WTC11 (cell line): ENCODE measurements at regions not wholly inside any gene's neighbourhood (a gene's known extent, or its start where the extent isn't known, plus 50 kb on each side); places are given as distances from the start of the nearest gene placed in this dataset.
A peak's percentile ranks its signal among the peaks of the same experiment; 100 is the strongest.

Experiments
- ATAC-seq: fragments of 200-7000 bp; cut with Tn5 transposase; 2 replicates; pipeline ENCODE4 v1.10.0; 2021; ENCODE audit warnings: mild to moderate bottlenecking, moderate library complexity
- CTCF ChIA-PET: fragments of 300-600 bp; sonication (Branson Sonifier 250); formaldehyde crosslinking; loops from one replicate; lab custom pipeline; 2021; ENCODE audit warnings: antibody characterized with exemption; lab: Charles Lee
- POLR2A ChIA-PET: fragments of 350-600 bp; sonication (Branson Sonifier 250); formaldehyde crosslinking; loops from one replicate; lab custom pipeline; 2021; ENCODE audit warnings: antibody characterized with exemption; lab: Charles Lee
- DNase-seq: peaks from one replicate; pipeline ENCODE4 v3.0.0; 2021; ENCODE audit warnings: low spot score
- H3K27ac Mint-ChIP-seq: 2 replicates; pipeline ENCODE4 v1.8.0; 2021; ENCODE audit warnings: mixed read lengths
- H3K27me3 Mint-ChIP-seq: 2 replicates; pipeline ENCODE4 v1.8.0; 2021; ENCODE audit warnings: low read depth, mild to moderate bottlenecking, moderate library complexity, mixed read lengths
- H3K36me3 Mint-ChIP-seq: 2 replicates; pipeline ENCODE4 v1.8.0; 2021; ENCODE audit warnings: mixed read lengths
- H3K4me1 Mint-ChIP-seq: 2 replicates; pipeline ENCODE4 v1.8.0; 2022; ENCODE audit warnings: mixed read lengths
- H3K4me3 Mint-ChIP-seq: 2 replicates; pipeline ENCODE4 v1.8.0; 2021; ENCODE audit warnings: mild to moderate bottlenecking, moderate library complexity, mixed read lengths
- H3K9me3 Mint-ChIP-seq: 2 replicates; pipeline ENCODE4 v1.8.0; 2021; ENCODE audit warnings: mixed read lengths
- CREM ChIP-seq: sonication (generic); formaldehyde crosslinking; IDR thresholded peaks from 2 replicates; pipeline ENCODE4 v1.8.1; 2022; ENCODE audit warnings: mild to moderate bottlenecking, missing genetic modification reagents, moderate library complexity
- JAZF1 ChIP-seq: fragments of 250-450 bp; sonication (Bioruptor Pico); IDR thresholded peaks from 2 replicates; pipeline ENCODE4 v1.9.0; 2021; ENCODE audit warnings: moderate library complexity, mild to moderate bottlenecking, inconsistent platforms
- JUN ChIP-seq: sonication (generic); formaldehyde crosslinking; IDR thresholded peaks from 2 replicates; pipeline ENCODE4 v1.8.0; 2023; ENCODE audit warnings: mild to moderate bottlenecking, missing genetic modification reagents
- TP53 ChIP-seq: sonication (generic); formaldehyde crosslinking; IDR thresholded peaks from 2 replicates; pipeline ENCODE4 v1.8.1; 2023; ENCODE audit warnings: mild to moderate bottlenecking, missing genetic modification reagents
- ZNF263 ChIP-seq: sonication (generic); formaldehyde crosslinking; IDR thresholded peaks from 2 replicates; pipeline ENCODE4 v1.8.1; 2022; ENCODE audit warnings: low read depth, mild to moderate bottlenecking, moderate library complexity, missing genetic modification reagents
- ZNF396 ChIP-seq: fragments of 250-450 bp; sonication (Bioruptor Pico); IDR thresholded peaks from 2 replicates; pipeline ENCODE4 v1.8.0; 2021; ENCODE audit warnings: mild to moderate bottlenecking, moderate library complexity, borderline replicate concordance
- TF ChIP-seq, protein P1 (sequence below): sonication (generic); formaldehyde crosslinking; IDR thresholded peaks from 2 replicates; pipeline ENCODE4 v1.8.0; 2023; ENCODE audit warnings: missing genetic modification reagents, mild to moderate bottlenecking, borderline replicate concordance
- TF ChIP-seq, protein P2 (sequence below): sonication (generic); formaldehyde crosslinking; IDR thresholded peaks from 2 replicates; pipeline ENCODE4 v1.8.0; 2022; ENCODE audit warnings: mild to moderate bottlenecking, missing genetic modification reagents
- TF ChIP-seq, protein P3 (sequence below): fragments of 250-450 bp; sonication (Bioruptor Pico); IDR thresholded peaks from 2 replicates; pipeline ENCODE4 v1.9.0; 2021; ENCODE audit warnings: mild to moderate bottlenecking
- TF ChIP-seq, protein P4 (sequence below): sonication (generic); formaldehyde crosslinking; IDR thresholded peaks from 2 replicates; pipeline ENCODE4 v1.8.0; 2023; ENCODE audit warnings: missing genetic modification reagents
- TF ChIP-seq, protein P5 (sequence below): sonication (generic); formaldehyde crosslinking; IDR thresholded peaks from 2 replicates; pipeline ENCODE4 v1.8.1; 2023; ENCODE audit warnings: mild to moderate bottlenecking, missing genetic modification reagents
- TF ChIP-seq, protein P6 (sequence below): sonication (generic); formaldehyde crosslinking; IDR thresholded peaks from 2 replicates; pipeline ENCODE4 v1.8.0; 2022; ENCODE audit warnings: missing genetic modification reagents
- TF ChIP-seq, protein P7 (sequence below): fragments of 250-450 bp; sonication (Bioruptor Pico); IDR thresholded peaks from 2 replicates; pipeline ENCODE4 v1.9.0; 2021; ENCODE audit warnings: mild to moderate bottlenecking, borderline replicate concordance
- TF ChIP-seq, protein P8 (sequence below): fragments of 250-450 bp; sonication (Bioruptor Pico); IDR thresholded peaks from 2 replicates; pipeline ENCODE4 v1.9.0; 2021; ENCODE audit warnings: moderate library complexity, mild to moderate bottlenecking, inconsistent platforms, borderline replicate concordance

DNA sequence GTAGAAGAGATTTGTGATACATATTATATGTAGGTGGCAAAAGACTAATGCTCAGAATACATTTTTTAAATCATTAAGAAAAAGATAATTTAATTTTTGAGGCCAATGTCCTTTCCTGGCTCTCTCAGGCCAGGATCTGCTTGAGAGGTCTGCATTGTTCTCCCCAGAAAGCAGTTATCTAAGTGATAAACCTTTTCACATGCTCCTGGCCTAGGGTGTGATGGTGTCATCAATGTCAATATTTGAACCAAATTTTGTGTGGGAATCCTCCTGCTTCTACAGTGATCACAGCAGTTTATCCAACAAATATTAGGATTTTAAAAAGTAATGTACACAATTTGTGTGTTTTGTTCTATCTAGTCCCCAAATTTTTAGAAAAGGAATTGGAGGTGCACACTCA lies 166.6 kb downstream of the DIRAS2 start:
- no peak for TF ChIP-seq ZNF396 (CRISPR knock-in tag)
- no peak for TF ChIP-seq JUN (CRISPR knock-in tag)
- TF ChIP-seq, protein P1, sequence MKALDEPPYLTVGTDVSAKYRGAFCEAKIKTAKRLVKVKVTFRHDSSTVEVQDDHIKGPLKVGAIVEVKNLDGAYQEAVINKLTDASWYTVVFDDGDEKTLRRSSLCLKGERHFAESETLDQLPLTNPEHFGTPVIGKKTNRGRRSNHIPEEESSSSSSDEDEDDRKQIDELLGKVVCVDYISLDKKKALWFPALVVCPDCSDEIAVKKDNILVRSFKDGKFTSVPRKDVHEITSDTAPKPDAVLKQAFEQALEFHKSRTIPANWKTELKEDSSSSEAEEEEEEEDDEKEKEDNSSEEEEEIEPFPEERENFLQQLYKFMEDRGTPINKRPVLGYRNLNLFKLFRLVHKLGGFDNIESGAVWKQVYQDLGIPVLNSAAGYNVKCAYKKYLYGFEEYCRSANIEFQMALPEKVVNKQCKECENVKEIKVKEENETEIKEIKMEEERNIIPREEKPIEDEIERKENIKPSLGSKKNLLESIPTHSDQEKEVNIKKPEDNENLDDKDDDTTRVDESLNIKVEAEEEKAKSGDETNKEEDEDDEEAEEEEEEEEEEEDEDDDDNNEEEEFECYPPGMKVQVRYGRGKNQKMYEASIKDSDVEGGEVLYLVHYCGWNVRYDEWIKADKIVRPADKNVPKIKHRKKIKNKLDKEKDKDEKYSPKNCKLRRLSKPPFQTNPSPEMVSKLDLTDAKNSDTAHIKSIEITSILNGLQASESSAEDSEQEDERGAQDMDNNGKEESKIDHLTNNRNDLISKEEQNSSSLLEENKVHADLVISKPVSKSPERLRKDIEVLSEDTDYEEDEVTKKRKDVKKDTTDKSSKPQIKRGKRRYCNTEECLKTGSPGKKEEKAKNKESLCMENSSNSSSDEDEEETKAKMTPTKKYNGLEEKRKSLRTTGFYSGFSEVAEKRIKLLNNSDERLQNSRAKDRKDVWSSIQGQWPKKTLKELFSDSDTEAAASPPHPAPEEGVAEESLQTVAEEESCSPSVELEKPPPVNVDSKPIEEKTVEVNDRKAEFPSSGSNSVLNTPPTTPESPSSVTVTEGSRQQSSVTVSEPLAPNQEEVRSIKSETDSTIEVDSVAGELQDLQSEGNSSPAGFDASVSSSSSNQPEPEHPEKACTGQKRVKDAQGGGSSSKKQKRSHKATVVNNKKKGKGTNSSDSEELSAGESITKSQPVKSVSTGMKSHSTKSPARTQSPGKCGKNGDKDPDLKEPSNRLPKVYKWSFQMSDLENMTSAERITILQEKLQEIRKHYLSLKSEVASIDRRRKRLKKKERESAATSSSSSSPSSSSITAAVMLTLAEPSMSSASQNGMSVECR (CRISPR knock-in tag) = no peak
- TF ChIP-seq, protein P2, sequence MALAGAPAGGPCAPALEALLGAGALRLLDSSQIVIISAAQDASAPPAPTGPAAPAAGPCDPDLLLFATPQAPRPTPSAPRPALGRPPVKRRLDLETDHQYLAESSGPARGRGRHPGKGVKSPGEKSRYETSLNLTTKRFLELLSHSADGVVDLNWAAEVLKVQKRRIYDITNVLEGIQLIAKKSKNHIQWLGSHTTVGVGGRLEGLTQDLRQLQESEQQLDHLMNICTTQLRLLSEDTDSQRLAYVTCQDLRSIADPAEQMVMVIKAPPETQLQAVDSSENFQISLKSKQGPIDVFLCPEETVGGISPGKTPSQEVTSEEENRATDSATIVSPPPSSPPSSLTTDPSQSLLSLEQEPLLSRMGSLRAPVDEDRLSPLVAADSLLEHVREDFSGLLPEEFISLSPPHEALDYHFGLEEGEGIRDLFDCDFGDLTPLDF (CRISPR knock-in tag) = no peak
- TF ChIP-seq, all 79 proteins: peak for 0
- no peak for ATAC-seq
- ChIA-PET POLR2A (no interaction called here), CTCF (no interaction called here)
- DNase-seq = no peak
- Mint-ChIP-seq H3K9me3 (no peaks in the 10 kb centered on the region), H3K36me3 (no peaks in the 10 kb centered on the region), H3K4me3 (no peak overlapping the region), H3K4me1 (peaks cover 25% of the 10 kb centered on the region), H3K27me3 (no peaks in the 10 kb centered on the region; the same call in none of the 2 replicates), H3K27ac (no peak overlapping the region)

DNA sequence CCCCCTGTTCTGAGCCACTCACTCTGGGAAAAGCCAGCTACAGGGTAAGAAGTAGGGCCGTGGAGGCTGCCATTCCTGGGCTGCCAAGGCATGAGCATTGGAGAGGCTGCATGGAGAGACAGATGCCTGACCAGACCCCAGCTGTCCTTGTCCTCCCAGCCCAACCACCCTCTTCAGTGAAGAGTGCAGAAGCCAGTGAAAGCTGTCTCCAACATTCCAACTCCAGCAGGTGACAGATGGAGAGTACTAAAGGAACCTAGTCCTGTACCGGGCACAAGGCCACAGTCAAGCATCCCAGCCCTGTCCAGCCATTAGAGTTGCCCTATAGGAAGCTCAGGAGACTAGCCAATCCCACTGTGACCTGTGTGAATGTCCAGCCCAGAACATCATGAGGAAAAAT lies 165.1 kb downstream of the DIRAS2 start:
- ATAC-seq (no peak), DNase-seq (no peak)
- H3K4me3 Mint-ChIP-seq = no peak overlapping the region
- no peak overlapping the region for H3K27ac Mint-ChIP-seq
- CTCF ChIA-PET = no interaction called here
- H3K9me3 Mint-ChIP-seq = no peaks in the 10 kb centered on the region
- no peaks in the 10 kb centered on the region; the same call in 1 of the 2 replicates for H3K27me3 Mint-ChIP-seq
- POLR2A ChIA-PET = no interaction called here
- H3K4me1 Mint-ChIP-seq = peaks cover 25% of the 10 kb centered on the region
- TF ChIP-seq, protein P3, sequence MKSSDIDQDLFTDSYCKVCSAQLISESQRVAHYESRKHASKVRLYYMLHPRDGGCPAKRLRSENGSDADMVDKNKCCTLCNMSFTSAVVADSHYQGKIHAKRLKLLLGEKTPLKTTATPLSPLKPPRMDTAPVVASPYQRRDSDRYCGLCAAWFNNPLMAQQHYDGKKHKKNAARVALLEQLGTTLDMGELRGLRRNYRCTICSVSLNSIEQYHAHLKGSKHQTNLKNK (CRISPR knock-in tag) = no peak
- H3K36me3 Mint-ChIP-seq = no peaks in the 10 kb centered on the region

DNA sequence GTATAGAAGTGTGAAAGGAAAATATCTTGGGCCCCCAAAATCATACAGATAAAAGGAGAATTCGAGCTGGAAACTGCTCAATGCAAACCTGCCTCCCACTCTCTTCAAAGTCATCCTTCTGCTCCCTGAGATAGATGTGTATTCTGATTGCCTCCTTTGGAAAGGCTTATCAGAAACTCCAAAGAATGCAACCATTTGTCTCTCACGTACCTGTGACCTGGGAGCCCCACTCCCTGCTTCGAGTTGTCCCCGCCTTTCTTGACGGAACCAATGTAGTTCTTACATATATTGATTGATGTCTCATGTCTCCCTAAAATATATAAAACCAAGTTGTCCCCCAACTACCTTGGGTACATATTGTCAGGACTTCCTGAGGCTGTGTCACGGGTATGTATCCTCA lies 163.8 kb downstream of the DIRAS2 start:
- peaks cover 24% of the 10 kb centered on the region for H3K4me1 Mint-ChIP-seq
- no peak for TF ChIP-seq ZNF263
- TF ChIP-seq, protein P4, sequence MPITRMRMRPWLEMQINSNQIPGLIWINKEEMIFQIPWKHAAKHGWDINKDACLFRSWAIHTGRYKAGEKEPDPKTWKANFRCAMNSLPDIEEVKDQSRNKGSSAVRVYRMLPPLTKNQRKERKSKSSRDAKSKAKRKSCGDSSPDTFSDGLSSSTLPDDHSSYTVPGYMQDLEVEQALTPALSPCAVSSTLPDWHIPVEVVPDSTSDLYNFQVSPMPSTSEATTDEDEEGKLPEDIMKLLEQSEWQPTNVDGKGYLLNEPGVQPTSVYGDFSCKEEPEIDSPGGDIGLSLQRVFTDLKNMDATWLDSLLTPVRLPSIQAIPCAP (CRISPR knock-in tag) = no peak
- TF ChIP-seq, protein P5, sequence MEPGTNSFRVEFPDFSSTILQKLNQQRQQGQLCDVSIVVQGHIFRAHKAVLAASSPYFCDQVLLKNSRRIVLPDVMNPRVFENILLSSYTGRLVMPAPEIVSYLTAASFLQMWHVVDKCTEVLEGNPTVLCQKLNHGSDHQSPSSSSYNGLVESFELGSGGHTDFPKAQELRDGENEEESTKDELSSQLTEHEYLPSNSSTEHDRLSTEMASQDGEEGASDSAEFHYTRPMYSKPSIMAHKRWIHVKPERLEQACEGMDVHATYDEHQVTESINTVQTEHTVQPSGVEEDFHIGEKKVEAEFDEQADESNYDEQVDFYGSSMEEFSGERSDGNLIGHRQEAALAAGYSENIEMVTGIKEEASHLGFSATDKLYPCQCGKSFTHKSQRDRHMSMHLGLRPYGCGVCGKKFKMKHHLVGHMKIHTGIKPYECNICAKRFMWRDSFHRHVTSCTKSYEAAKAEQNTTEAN (CRISPR knock-in tag) = no peak
- TF ChIP-seq, protein P6, sequence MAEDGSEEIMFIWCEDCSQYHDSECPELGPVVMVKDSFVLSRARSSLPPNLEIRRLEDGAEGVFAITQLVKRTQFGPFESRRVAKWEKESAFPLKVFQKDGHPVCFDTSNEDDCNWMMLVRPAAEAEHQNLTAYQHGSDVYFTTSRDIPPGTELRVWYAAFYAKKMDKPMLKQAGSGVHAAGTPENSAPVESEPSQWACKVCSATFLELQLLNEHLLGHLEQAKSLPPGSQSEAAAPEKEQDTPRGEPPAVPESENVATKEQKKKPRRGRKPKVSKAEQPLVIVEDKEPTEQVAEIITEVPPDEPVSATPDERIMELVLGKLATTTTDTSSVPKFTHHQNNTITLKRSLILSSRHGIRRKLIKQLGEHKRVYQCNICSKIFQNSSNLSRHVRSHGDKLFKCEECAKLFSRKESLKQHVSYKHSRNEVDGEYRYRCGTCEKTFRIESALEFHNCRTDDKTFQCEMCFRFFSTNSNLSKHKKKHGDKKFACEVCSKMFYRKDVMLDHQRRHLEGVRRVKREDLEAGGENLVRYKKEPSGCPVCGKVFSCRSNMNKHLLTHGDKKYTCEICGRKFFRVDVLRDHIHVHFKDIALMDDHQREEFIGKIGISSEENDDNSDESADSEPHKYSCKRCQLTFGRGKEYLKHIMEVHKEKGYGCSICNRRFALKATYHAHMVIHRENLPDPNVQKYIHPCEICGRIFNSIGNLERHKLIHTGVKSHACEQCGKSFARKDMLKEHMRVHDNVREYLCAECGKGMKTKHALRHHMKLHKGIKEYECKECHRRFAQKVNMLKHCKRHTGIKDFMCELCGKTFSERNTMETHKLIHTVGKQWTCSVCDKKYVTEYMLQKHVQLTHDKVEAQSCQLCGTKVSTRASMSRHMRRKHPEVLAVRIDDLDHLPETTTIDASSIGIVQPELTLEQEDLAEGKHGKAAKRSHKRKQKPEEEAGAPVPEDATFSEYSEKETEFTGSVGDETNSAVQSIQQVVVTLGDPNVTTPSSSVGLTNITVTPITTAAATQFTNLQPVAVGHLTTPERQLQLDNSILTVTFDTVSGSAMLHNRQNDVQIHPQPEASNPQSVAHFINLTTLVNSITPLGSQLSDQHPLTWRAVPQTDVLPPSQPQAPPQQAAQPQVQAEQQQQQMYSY (CRISPR knock-in tag) = no peak
- TF ChIP-seq, protein P7, sequence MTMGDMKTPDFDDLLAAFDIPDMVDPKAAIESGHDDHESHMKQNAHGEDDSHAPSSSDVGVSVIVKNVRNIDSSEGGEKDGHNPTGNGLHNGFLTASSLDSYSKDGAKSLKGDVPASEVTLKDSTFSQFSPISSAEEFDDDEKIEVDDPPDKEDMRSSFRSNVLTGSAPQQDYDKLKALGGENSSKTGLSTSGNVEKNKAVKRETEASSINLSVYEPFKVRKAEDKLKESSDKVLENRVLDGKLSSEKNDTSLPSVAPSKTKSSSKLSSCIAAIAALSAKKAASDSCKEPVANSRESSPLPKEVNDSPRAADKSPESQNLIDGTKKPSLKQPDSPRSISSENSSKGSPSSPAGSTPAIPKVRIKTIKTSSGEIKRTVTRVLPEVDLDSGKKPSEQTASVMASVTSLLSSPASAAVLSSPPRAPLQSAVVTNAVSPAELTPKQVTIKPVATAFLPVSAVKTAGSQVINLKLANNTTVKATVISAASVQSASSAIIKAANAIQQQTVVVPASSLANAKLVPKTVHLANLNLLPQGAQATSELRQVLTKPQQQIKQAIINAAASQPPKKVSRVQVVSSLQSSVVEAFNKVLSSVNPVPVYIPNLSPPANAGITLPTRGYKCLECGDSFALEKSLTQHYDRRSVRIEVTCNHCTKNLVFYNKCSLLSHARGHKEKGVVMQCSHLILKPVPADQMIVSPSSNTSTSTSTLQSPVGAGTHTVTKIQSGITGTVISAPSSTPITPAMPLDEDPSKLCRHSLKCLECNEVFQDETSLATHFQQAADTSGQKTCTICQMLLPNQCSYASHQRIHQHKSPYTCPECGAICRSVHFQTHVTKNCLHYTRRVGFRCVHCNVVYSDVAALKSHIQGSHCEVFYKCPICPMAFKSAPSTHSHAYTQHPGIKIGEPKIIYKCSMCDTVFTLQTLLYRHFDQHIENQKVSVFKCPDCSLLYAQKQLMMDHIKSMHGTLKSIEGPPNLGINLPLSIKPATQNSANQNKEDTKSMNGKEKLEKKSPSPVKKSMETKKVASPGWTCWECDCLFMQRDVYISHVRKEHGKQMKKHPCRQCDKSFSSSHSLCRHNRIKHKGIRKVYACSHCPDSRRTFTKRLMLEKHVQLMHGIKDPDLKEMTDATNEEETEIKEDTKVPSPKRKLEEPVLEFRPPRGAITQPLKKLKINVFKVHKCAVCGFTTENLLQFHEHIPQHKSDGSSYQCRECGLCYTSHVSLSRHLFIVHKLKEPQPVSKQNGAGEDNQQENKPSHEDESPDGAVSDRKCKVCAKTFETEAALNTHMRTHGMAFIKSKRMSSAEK (CRISPR knock-in tag) = no peak
- TF ChIP-seq TP53 = no peak
- TF ChIP-seq, protein P8, sequence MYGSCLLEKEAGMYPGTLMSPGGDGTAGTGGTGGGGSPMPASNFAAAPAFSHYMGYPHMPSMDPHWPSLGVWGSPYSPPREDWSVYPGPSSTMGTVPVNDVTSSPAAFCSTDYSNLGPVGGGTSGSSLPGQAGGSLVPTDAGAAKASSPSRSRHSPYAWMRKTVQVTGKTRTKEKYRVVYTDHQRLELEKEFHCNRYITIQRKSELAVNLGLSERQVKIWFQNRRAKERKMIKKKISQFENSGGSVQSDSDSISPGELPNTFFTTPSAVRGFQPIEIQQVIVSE (CRISPR knock-in tag) = no peak
- no peak for TF ChIP-seq CREM (CRISPR knock-in tag)
- no peak for TF ChIP-seq JAZF1 (CRISPR knock-in tag)

More for the DNA sequence above, 163.8 kb downstream of the DIRAS2 start:
- DNase-seq (no peak), ATAC-seq (peak; percentile 55)
- H3K36me3 Mint-ChIP-seq = no peaks in the 10 kb centered on the region
- ChIA-PET POLR2A (interaction anchor here (0.5 to 0.6 kb wide), 2 partner anchors 78 to 109 kb away, joined by 3 read pairs; no protein-coding TSS in a partner anchor), CTCF (no interaction called here)
- no peak overlapping the region for H3K27ac Mint-ChIP-seq
- no peaks in the 10 kb centered on the region for H3K9me3 Mint-ChIP-seq
- H3K4me3 Mint-ChIP-seq = no peak overlapping the region
- H3K27me3 Mint-ChIP-seq = no peaks in the 10 kb centered on the region; the same call in 1 of the 2 replicates
